B cell (primary cell): ENCODE measurements at regions not wholly inside any gene's neighbourhood (a gene's known extent, or its start where the extent isn't known, plus 50 kb on each side); places are given as distances from the start of the nearest gene placed in this dataset.

Source experiments
- CTCF ChIP-seq: fragments of 200-600 bp; IDR thresholded peaks from one replicate; pipeline ENCODE4 v1.8.0; 2022; ENCODE audit warnings: antibody characterized with exemption, mild to moderate bottlenecking
- EZH2 ChIP-seq: IDR thresholded peaks from 2 replicates; pipeline ENCODE4 v1.6.1; 2012; ENCODE audit warnings: borderline replicate concordance, low read depth, mild to moderate bottlenecking, moderate library complexity, low read length; ENCODE audit not compliant: insufficient read depth, poor library complexity, severe bottlenecking

- TF ChIP-seq CTCF = no peak
- no peak for TF ChIP-seq EZH2
Measured at GRCh38 chr18:38397094-38397493, 831.5 kb upstream of the CELF4 start.
